AG08395 (cell line): ENCODE measurements at regions not wholly inside any gene's neighbourhood (a gene's known extent, or its start where the extent isn't known, plus 50 kb on each side); places are given as distances from the start of the nearest gene placed in this dataset.

Source experiments
- DNase-seq: peaks from one replicate; pipeline ENCODE4 v3.0.0; 2012; ENCODE audit warnings: mixed read lengths, low spot score

DNA sequence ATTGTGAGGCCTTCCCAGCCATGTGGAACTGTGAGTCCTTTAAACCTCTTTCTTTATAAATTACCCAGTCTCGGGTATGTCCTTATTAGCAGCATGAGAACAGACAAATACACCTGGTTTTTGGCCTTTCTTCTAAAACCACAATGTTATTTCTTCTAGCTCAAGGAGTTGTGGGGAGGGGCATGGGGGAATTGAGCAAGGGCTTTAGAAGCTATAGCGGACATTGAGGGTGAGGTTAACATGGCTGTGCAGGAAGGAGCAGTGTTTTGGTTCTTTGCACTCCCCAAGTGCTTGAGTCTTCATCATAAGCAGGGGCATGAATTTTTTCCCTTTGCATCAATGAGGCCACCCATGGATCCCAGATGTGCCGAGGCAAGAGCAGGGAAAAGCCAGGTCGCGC, 86.8 kb downstream of the SPRING1 start:
- no peak for DNase-seq

DNA sequence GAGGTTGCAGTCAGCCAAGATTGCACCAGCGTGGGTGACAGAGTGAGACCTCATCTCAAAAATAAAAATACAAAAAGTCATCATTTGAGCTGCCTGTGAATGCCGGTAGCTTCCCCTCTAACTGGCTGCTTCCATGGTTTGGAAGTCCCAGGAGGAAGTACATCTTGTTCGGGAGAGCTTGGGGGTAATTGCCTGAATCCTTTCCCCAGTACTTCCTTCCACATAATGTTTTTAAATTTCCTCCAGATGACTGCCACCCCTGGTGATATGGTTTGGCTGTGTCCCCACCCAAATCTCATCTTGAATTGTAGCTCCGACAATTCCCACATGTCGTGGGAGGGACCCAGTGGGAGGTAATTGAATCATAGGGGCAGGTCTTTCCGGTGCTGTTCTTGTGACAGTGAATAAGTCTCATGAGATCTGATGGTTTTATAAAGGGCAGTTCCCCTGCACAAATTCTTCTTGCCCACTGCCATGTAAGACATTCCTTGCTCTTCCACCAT, 87.2 kb downstream of the SPRING1 start:
- DNase-seq: no peak

DNA sequence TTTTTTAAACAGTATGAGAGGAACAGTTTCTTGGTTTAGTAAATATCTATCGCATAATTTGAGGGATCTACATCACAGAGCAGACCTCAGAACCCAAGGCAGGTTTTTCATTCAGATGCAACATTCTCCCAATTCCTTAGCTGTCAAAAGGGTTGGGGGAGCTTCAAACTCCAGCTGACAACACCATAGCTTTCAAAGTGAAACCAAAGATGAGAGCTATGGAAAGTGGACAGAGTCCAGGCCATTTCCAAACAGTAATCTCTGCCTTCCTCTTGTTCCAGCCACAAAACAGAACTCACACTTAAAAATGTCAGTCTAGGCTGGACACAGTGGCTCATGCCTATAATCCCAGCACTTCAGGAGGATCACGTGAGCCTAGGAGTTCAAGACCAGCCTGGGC, 87.8 kb downstream of the SPRING1 start:
- no peak for DNase-seq

DNA sequence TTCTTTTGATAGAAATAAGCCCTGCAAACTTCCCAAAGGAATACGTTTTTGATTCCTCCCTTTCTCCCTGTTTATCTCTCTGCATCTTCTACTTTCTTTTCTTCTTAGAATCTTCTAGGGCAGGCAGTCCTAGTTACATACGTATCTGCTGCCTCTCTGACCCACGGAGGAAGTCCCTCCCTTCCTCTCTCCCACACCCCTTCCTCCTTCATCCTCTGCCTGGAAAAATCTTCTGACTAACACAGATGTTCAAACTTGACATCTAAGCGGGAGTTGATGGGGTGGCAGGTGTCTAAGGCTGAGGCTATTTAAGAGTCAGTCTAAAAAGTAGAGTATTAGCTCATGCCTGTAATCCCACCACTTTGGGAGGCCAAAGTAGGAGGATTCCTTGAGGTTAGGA, 88.6 kb downstream of the MAP1LC3B2 start:
- DNase-seq: no peak

DNA sequence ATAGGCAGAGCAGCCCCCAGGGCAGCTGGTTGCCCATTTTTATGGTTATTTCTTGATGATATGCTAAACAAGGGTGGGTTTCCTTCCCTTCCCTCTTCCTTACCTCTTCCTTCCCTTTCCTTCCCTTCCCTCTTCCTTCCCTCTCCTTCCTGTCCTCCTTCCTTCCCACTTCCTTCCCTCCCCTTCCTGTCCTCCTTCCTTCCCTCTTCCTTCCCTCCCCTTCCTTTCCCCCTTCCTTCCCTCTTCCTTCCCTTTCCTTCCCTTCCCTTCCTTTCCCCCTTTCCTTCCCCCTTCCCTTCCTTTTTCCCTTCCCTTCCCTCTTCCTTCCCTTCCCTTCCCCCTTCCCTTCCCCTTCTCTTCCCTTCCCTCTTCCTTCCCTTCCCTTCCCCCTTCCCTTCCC, 87.7 kb downstream of the MAP1LC3B2 start:
- no peak for DNase-seq

DNA sequence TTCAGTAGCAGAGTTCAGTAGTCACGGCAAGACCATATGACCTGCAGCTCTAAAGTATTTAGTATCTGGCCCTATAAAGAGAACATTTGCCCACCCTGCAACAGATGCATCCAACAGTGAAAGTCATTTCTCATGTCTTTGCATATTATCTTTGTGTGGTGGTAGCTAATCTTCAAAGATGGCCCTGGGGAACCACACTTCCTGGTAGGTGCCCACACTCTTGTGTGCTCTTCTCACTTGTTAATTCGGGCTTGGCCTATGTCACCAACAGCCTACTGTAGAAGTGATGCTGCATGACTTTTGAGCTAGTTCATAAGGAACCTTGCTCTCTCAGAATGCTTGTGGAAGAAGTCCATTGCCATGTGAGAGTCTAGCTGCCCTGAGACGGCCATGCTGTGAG, 85.6 kb downstream of the MAP1LC3B2 start:
- DNase-seq: no peak

DNA sequence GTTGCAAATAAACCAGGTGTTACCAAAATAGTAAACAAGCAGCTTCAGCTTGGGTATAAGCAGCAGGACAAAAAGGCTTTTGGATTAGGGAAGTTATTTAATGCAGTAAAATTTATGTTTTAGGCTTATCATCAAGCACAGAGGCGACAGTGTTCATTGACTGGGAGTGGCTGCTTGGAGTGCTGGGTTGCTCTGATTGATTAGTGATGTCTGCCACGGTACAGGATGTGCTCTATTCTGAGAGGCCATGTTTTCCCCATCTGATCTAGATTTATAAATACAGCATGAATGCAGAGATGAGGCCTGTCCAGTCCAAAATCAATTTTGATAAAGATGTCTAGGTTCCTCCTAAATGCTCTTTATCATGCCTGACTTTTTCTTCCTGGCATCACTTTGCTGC, 83.5 kb downstream of the MAP1LC3B2 start:
- DNase-seq: no peak

DNA sequence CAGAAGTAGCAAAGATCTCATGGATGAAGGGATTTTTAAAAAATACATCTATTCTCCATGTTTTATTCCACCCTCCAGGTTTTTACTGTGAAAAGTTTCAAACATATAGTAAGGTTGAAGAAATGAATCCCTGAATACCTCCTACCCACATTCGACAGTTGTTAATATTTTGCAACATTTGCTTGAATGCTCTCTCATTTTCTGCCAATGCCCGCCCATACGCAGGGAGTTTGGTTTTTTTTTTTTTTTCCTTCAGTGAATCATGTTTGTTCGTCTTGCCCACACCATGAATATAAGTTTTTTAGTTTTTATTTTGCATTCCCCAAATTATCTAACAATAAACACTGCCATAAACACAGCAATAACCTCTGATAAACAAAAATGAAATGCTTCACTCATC, 82.9 kb downstream of the MAP1LC3B2 start:
- peak; percentile 19 for DNase-seq

DNA sequence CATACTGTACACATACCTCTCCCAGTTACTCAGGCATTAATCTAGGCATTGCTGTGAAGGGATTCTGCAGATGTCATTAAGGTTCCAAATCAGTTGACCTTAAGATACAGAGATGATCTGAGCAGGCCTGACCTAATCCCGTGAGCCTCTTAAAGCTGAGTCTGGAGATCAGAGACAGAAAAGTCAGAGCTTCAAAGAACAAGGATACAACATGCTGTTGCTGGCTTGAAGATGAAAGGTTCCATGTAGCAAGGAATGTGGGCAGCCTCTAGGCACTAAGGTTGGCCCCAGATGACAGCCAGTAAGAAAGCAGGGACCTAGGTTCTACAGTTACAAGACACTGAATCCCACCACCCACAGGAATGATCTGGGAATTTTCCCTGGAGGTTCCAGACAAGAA, 81.1 kb downstream of the MAP1LC3B2 start:
- DNase-seq: no peak

DNA sequence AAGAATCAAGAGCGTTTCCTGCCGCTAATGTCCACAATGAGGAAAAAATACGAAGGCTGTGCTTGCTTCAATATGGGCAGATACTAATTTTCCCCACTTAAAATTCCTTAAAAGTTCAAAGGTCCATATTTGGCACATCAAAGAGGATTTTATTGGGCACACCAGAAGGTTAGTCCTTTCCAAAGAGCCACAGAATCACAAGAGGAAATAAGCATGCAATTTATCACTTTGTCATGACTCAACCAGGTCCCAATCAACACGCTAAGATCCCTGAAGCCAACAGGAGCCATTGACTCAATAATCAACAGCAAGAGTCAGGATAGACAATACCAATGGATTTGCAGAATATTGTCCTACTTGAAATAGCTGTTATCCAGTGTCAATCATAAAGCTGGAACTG, 80.6 kb downstream of the MAP1LC3B2 start:
- no peak for DNase-seq

DNA sequence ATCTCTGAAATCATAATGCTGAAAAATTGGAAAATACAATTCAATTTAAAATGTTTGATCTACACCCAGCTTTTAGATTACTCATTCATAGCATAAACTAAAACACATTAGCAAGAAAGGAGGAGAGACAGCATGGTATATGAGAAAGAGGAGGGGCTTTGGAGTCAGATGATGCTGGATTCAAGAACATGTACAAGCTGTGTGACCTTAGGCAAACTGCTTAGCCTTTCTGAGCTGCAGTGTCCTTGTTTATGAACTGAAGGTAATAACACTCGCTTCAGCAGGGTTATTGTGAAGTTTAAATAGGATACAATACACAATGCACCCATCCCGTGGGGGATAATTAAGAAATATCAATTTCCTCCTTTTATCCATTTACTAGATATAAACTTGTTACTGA, 79.2 kb downstream of the MAP1LC3B2 start:
- DNase-seq: no peak

DNA sequence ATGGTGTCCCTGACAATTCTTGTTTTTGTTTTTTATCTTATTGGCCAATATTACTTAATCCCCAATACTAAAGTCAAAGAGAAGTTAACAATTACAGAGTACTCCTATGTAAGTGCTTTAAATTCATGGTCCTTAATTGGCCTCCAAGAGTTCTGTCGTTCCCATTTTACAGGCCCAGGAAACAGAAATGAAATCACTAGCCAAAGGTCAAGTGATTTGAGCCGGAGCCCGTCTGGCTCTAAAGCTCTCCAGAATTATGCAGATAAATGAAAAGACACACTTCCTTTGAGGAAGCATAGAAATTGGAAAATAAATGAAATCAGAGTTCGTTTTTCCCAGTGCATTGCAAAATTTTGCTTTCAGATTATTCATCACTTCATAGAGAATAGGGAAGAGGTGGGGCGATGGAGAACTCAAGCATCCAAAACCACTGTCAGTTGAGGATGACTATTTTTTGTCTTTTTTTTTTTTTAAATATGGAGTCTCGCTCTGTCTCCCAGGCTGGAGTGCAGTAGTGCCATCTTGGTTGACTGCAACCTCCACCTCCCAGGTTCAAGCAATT, 78.5 kb downstream of the MAP1LC3B2 start:
- no peak for DNase-seq

DNA sequence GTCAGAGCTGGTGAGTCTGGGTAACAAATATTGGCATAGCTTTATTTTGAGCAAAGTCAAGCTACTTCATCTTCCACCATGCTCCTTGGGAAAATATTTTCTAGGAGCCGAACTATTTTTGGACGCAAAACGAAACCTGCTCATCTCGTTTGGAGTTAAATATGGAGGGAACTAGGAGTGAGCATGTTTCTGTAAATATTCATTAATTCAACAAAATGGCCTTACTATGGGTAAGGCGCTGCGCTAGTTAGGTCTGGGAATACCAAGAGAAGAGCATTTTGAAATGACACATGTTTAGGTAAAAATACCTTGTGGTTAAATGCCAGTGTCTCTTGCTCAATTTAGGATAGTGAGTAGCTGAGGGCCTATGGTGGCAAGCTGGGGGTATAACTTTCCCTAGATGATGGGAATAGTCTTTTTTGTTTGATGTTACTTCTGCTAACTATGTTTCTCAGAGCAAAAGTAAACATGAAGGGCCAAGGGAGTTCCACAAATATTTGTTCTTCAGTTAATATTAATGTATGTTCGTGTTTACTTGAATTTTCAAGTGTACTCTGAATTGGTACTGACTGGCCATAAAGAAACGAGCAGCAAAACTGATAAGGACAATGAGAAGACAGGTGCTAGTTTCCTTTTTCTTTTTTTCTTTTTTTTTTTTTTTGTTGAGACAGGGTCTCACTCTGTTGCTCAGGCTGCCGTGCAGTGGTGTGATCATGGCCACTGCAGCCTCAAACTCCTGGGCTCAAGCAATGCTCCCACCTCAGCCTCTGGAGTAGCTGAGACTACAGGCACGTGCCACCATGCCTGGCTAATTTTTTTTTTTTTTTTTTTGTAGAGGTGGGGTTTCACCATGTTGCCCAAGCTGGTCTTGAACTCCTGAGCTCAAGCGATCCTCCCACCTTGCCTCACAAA, 77.7 kb downstream of the MAP1LC3B2 start:
- no peak for DNase-seq

DNA sequence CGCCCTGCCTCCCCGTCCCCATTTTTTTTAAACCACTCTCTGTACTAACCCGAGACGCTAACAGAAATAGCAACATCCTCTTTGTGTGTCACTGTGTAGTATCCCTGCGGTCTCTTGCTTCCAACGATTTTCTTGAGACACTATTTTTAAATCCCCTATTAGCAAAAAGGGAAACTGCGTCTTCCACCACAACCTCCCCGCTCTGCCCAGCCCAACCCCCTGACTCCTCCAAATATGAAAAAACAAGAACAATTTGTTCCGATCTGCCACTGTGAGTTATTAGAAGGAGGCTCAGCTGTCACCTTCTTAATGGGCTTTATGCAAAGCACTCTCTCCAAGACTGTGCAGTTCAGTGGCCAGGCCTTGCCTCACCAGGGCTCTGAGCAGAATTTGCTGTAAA, 76.3 kb downstream of the MAP1LC3B2 start:
- DNase-seq: no peak

DNA sequence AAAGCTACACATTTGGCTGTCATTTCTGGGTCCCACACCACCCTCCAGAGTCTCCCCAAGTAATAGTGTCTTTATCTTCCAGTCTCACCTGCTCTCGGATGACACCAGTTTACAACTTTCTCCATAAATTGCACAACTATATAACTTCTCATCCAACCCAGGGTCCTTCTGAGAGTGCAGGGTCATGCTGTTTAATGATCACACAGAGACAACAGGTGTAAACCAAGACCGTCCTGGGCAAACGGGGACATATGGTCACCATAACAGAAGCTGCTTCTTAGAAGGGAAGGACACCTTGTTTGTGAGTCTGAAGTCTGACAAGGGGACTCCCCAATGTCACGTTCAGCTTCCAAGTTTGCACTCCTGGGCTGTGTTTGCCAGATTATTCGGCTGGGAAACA, 74.3 kb downstream of the MAP1LC3B2 start:
- no peak for DNase-seq

DNA sequence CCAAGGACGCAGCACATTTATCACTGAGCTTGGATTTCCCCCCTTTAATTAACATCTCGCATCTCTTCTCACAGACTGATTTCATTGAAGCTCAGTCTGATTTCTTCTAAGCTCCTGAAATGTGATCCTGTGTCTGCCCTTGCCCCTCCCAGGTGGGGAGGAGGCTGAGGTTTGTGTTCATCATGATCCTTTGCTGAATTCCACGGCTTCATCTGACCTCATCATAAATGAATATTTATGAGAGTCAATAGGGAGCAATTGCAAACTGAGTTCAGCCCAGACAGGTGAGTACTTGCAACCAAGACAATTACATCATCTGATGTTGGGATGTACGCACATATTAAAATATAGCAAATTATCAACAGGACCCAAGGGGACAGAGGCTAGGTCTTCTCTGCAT, 72.4 kb downstream of the MAP1LC3B2 start:
- DNase-seq: no peak

DNA sequence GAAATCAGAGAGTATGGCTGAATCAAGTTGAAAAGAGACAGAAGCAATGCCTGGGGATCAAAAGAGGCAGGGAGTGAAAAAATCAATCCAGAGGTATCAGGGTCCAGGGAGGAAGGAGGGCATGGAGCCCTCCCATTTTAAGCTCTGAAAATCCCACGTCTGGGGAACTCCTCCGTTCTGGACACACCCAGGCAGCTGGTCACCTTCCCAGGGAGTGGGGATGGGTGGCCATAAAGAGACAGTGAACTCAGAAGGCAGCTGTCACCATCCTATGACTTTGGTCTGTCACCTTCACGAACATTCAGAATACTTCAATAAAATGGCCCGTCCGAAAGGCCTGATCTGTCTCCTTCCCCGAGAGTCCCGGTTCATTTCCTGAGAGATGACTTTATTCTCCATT, 71.6 kb downstream of the MAP1LC3B2 start:
- no peak for DNase-seq

DNA sequence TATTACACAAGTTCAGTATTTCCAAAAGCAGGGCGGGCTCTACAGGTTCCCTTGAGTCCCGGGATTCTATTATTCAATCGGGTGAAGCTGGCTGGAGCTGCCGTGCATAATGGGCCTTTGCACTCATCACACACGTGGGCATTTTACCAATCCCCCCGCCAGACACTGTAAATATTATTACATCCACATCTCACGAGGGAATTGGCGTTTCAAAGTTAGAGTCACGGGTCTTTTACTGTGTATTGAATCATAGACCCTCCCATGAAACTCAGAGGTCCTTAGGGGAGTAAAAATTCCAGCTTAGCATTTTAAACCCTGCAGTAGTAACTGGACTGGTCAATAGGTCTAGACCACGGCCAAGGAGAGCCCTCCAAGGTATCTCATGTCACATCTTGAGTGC, 70.3 kb downstream of the MAP1LC3B2 start:
- DNase-seq: no peak

DNA sequence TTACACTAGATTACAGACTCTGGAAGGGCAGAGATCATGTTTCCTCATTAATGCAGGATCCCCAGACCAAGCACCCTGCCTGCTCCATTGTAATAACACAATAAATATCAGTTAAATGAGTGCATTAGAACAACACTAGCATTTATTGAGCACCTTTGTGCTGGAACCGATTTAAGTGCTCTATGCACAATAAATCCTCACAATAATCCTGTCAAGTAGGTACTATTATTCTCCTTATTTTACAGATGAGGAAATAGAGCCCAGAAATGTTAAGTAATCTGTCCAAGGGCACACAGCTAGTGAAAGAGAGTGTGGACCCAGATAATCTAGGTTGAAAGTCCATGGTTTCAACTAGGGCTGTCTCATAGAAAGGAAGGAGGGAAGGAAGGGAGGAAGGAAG, 69.8 kb downstream of the MAP1LC3B2 start:
- no peak for DNase-seq

DNA sequence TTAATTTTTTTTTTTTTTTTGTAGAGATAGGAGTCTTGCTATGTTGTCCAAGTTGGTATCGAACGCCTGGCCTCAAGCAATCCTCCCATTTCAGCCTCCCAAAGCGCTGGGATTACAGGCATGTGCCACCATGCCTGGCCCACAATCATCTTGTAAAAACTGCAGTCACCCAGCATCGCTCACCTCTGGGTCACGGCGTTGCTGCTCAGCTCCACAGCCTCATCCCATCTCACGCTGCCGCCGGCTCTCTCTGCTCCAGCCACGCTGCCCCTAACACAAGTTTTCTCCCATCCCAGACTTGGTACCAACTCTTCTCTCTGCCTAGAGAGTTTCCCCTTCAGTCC, 69.2 kb downstream of the MAP1LC3B2 start:
- DNase-seq: no peak
